ENCODE measurements at regions not wholly inside any gene's neighbourhood (a gene's known extent, or its start where the extent isn't known, plus 50 kb on each side); places are given as distances from the start of the nearest gene placed in this dataset.
"Not testable (repeated sequence)": the region's sequence is repeated elsewhere in the genome, so short reads cannot be mapped to it uniquely, and the experiment has no call there.

GRCh38 chr6:109253366-109253765 lies 128.9 kb downstream of the CD164 start:
- no peak for DNase-seq

DNA sequence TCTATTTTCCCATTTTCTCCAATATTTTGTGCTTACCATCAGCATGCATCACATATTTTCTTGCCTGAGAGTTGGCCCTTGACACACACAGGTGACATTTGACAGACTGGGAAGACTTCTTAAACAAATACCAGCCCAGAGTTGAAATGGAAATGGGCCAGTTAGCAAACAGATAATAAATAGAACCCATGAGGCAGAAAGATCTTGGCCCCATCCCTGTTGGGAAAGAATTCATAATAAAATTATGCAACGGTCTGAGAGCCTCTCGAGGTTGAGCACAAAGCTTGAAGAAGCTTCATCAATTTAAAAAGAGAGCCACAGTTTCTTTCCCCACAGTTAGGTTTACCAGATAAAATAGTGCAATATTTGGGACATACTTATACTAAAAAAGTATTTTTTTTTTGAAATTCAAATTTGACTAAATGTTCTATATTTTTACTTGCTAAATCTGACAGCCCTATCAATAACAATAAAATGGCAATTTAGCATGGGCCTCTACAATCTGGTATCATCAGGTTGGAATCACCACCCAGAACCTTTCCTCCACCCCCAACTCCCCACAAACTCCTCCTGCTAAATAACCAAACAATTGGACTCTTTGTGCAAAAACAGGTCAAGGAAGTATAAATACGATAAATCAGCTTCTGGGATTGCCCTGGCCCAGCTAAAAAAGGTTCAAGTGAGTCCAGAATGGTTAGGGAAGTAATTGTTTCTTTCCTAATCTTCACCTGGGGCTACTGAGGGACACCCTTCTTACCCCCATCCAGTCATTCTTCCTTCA lies 129.8 kb downstream of the CD164 start:
- DNase-seq: no peak

- no peak for DNase-seq
Observed at GRCh38 chr6:109251839-109252238, 130.4 kb downstream of the CD164 start.

DNA sequence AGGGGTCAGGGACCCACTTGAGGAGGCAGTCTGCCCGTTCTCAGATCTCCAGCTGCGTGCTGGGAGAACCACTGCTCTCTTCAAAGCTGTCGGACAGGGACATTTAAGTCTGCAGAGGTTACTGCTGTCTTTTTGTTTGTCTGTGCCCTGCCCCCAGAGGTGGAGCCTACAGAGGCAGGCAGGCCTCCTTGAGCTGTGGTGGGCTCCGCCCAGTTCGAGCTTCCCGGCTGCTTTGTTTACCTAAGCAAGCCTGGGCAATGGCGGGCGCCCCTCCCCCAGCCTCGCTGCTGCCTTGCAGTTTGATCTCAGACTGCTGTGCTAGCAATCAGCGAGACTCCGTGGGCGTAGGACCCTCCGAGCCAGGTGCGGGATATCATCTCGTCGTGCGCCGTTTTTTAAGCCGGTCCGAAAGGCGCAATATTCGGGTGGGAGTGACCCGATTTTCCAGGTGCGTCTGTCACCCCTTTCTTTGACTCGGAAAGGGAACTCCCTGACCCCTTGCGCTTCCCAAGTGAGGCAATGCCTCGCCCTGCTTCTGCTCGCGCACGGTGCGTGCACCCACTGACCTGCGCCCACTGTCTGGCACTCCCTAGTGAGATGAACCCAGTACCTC lies 131.6 kb downstream of the CD164 start:
- not testable (repeated sequence) for DNase-seq

- no peak for DNase-seq
Observed at GRCh38 chr6:109243863-109244825, 138.1 kb downstream of the CD164 start.

DNA sequence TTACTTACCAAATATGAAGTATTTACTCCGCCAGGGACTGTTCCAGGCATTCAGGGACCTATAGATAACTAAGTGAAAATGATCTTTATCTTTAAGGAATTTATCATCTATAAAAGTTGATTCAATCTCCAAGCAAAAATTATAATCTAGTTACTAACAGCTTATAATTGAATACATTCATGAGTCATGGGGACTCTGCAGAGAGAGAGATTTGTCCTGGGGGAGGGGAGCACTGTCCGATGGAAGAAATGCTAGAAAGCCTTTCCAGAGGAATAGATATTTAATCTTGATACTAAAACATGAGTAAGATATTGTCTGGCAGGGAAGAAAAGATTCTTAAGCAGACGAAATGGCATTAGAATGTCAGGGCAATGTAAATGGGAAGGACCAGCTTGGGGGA lies 139.3 kb downstream of the CD164 start:
- no peak for DNase-seq

GRCh38 chr6:109242029-109242428 lies 140.2 kb downstream of the CD164 start:
- DNase-seq: no peak

DNA sequence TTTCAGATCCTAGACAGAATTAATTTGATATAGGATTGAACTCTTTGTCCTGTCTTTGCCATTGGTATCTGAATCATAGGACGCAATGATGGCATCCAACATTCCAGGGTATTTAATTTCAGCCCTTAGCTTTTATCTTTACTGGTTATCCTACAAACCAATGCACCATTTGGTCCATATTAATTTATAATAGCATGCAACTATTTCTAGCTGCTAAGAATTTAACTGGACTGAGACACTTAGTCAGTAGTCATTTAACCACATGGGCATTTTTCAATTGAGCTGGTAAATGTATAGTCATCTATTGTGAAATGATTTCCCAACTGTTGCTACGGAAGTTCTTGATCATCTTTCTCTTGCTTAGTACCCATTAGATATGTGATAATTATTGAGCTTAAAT lies 141.1 kb downstream of the CD164 start:
- no peak for DNase-seq

- DNase-seq: no peak
Observed at GRCh38 chr6:109240370-109241084, 141.7 kb downstream of the CD164 start.

DNA sequence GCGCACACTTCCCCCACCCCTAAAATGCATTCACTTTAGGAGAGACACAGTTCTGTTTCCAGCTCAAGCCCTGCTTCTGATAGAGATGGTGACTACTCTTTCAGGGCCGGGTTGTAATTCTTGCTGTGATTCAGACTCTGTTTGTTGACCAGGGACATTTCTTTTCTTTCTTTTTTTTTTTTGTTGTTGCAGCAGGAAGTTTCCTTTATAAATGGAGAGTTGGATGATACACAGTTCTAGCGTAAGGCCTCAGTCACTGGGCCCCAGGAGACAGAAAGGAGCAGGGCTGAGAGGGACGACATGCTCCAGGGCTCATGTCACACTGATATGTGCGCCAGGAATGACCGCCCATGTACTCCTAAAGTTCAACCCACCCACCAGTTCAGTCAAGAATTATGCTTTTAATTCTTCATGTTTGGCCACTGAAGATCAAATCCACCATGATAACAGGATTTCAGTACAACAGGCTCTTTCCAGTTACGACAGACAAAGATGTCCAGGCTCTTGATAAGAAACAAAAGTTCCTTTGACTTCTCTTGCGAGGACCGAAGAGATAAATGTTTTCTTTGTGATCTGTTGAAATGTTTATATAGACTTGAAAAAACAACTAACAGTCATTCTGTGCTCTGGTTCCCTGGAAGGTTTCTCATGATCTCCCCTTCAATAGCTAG lies 142.5 kb downstream of the CD164 start:
- no peak for DNase-seq

GRCh38 chr6:109239160-109239559 lies 143.1 kb downstream of the CD164 start:
- no peak for DNase-seq

DNA sequence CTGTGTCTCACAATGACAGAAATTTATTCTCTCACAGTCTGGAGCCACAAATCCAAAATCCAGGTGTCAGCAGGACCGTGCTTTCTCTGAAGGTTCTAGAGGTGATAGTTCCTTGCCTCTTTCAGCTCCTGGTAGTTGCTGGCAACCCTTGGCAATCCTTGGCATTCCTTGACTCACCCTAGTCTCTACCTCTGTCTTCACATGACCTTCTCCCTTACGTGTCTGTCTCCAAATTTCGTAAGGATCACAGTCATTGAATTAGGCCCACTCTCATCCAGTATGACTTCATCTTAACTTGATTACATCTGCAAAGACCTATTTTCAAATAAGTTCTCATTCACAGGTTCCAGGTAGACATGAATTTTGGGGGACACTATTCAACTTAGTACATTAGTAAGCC lies 143.1 kb downstream of the CEP57L1 start:
- DNase-seq: no peak

DNA sequence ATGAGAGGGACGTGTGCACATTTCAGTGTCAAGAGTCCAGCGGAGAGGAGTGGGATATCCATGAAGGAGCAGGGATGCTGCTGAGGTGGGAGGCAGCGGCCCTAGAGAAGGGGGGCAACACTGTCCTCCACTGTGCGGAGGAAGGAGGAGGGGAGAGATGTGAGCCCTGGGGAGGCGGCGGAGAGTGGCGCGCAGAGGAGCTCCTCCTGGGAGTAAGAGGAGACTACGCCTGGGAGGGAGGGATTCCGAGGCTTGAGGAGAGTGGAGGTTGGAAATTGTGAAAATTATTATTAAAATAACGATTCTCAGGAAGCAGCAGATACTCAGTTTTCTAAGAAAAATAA lies 142.7 kb downstream of the CEP57L1 start:
- no peak for DNase-seq

DNA sequence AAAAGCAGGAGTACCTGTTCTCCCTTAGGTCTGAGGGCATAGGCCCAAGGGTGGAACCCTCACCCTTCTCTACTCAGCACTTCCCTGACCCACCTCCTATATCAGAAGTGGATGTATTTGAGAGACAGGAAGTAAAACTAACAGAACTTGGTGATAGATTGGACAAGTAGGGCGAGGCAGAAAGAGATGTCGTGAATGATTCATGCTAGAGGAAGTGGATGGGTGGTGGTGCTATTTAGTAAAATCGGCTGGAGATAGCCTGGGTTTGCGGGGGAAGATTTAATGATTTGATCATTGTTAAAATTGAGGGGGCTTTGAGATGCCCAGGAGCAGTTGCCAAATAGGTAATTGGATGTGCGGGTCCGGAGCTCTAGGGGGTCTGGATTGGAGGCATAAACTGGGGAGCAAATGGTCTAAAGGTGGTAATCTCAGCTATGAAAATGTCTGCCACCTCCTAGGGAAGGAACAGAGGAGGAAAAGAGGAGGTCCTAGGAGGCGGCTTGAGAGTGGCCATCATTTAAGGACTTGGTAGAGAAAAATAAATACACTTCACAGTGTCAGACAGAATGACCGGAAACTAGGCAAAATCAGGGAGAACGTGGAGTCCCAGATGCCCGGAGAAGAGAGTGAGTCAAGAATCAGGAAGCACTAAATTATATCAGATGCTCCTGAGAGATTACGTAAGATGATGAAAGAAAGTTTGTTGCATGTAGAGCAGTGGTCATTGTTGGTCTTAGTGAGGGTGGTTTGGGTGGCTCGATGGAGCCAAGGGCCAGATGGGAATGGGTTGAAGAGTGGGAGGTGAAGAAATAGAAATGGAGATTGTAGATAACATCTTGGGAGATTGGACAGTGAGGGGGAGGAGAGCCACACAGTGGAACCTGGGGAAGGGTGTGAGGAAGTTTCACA lies 142.0 kb downstream of the CEP57L1 start:
- no peak for DNase-seq

GRCh38 chr6:109236115-109237076 lies 141.1 kb downstream of the CEP57L1 start:
- peak in 1 of 2 donors; percentile 5 for DNase-seq

- DNase-seq: no peak
Observed at GRCh38 chr6:109235481-109236038, 140.3 kb downstream of the CEP57L1 start.

- DNase-seq: no peak
Observed at GRCh38 chr6:109230453-109230852, 135.1 kb downstream of the CEP57L1 start.

GRCh38 chr6:109229536-109229935 lies 134.2 kb downstream of the CEP57L1 start:
- DNase-seq: no peak

DNA sequence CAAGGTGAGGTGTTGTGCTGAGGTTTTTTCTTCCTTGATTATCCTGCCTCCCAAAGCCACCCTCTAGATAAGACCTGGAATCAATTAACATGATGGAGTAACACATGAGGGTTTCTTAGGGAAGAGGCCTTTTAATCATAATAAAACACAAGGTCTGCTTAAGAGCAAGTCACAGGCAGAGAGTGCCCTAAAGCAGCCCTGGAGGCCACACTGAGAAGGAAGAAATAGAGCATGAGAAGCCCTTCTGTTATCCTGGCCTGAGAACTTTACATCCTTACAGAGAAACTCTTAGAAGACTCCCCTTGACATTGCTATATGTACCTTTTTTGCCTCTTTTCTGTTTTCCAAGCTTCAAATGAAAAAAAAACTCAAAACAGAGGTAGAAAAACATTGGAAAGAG lies 132.3 kb downstream of the CEP57L1 start:
- no peak for DNase-seq

DNA sequence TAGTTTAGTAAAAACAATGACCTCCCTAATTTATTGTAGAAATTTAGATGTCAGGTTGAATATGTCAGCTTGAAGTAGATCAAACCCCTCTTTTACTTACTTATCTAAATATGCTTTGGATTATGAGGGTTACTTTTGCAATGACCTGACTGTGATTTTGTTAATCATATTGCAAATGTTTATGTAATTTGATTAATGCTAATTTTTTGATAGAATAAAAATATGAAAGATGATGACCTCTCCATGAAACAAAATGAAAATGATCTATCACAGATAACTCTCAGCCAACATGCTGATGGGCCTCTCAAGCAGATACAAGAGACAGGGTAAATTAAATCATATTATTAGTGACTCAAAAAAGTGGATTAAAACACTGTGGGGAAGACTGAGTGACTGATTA lies 131.0 kb downstream of the CEP57L1 start:
- no peak for DNase-seq

Data from activated CD4-positive, alpha-beta T cell treated with anti-CD3 and anti-CD28 coated beads for 4 hours (primary cell).